ENCODE measurements at regions not wholly inside any gene's neighbourhood (a gene's known extent, or its start where the extent isn't known, plus 50 kb on each side); places are given as distances from the start of the nearest gene placed in this dataset.

DNA sequence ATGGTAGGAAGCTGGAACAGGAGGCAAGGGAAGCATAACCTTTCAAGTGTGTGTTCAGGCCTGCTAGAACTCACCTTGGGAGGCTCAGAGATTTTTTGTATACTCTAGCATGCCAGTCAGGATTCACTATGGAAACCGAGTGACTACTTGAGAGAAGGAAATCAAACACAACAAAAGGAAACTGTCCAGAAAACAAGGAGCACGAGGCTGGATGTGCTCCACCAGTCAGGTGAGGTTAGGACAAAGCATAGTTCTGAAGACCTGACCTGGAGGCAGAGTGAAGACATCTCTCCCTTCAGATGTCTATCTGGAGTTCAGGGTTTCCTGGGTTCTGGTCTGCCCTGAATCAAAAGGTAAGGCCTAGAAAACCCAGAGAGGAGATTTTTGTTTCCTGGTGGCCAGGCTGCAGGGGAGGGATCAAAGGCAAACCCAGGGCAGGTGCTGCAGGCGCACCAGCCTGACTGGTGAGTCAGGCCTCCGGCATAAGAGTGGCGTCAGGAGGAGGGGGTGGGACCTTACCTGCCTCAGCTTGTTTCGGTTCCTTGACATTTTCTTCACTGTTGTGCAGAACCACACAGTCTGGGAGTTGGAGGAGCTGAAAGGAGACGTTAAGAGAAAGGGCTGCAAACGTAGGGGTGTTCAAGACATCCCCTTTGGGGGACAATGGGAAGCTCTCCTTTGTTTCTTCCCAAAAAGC, 52.2 kb upstream of the OSBPL11 start:
- TF ChIP-seq, protein P1, sequence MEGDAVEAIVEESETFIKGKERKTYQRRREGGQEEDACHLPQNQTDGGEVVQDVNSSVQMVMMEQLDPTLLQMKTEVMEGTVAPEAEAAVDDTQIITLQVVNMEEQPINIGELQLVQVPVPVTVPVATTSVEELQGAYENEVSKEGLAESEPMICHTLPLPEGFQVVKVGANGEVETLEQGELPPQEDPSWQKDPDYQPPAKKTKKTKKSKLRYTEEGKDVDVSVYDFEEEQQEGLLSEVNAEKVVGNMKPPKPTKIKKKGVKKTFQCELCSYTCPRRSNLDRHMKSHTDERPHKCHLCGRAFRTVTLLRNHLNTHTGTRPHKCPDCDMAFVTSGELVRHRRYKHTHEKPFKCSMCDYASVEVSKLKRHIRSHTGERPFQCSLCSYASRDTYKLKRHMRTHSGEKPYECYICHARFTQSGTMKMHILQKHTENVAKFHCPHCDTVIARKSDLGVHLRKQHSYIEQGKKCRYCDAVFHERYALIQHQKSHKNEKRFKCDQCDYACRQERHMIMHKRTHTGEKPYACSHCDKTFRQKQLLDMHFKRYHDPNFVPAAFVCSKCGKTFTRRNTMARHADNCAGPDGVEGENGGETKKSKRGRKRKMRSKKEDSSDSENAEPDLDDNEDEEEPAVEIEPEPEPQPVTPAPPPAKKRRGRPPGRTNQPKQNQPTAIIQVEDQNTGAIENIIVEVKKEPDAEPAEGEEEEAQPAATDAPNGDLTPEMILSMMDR (conservative IDR thresholded peaks at IDR 0.05 in 1 of 2, IDR thresholded peaks at IDR 0.05 in 1 of 2; ENCODE audit: low read depth in 1 of 2, low read length in 2 of 2): no peak
- no peak for TF ChIP-seq EZH2 (IDR thresholded peaks at IDR 0.05; ENCODE audit: low read length, missing control alignments)
